Lower leg skin (tissue), 4 donors: ENCODE measurements at regions not wholly inside any gene's neighbourhood (a gene's known extent, or its start where the extent isn't known, plus 50 kb on each side); places are given as distances from the start of the nearest gene placed in this dataset.
"Not testable (repeated sequence)": the region's sequence is repeated elsewhere in the genome, so short reads cannot be mapped to it uniquely, and the experiment has no call there.

Experiments
- DNase-seq, 2 donors: peaks; one replicate each; pipeline ENCODE4 v3.0.0-alpha.2; 2019; ENCODE audit warnings: low spot score in 2 of 2
- H3K4me3 ChIP-seq: fragments of 200-600 bp; sonication (generic); 2 replicates; pipeline ENCODE4 v1.5.1; 2017; ENCODE audit warnings: mild to moderate bottlenecking, low read depth; ENCODE audit not compliant: poor library complexity, severe bottlenecking
- CTCF ChIP-seq, 3 donors: fragments of 450-650 bp; IDR thresholded peaks; one replicate each; pipeline ENCODE4 v1.5.1; 2016; ENCODE audit warnings: antibody characterized with exemption in 3 of 3, mild to moderate bottlenecking in 3 of 3, moderate library complexity in 2 of 3
- POLR2A ChIP-seq, 2 donors: fragments of 450-650 bp; IDR thresholded peaks; one replicate each; pipeline ENCODE4 v1.6.1; 2016 to 2017; ENCODE audit warnings: antibody characterized with exemption in 2 of 2, mild to moderate bottlenecking in 1 of 2, moderate library complexity in 1 of 2
- WGBS, 2 donors: methylation state at CpG; one replicate each; pipeline ENCODE4 v1.1.5; 2018; 5-methylcytosine and 5-hydroxymethylcytosine counted together
- intact Hi-C: fragments of 100-400 bp; cut with DNase I; formaldehyde crosslinking; loops from one replicate; pipeline ENCODE4 v1.15.0; 2023; ENCODE audit warnings: low total_unique reads

- intact Hi-C loops: no loop called here
- no peak for DNase-seq
- TF ChIP-seq CTCF (IDR thresholded peaks at IDR 0.05): no peak
- TF ChIP-seq POLR2A (IDR thresholded peaks at IDR 0.05): no peak
- WGBS, 2 donors: 61% methylated on average over 3 of the region's 3 CpGs
- H3K4me3 ChIP-seq: no peak overlapping the region
These were observed 124.1 kb downstream of the ZNF365 start for GRCh38 chr10:62498271-62498670.

GRCh38 chr10:62500116-62500515 is 125.9 kb downstream of the ZNF365 start:
- intact Hi-C loops, DNase-seq, H3K4me3 ChIP-seq: not testable (repeated sequence)
- WGBS, 2 donors: 58 to 74% methylated on average over 4 of the region's 5 CpGs

GRCh38 chr10:62501547-62501946 is 127.4 kb downstream of the ZNF365 start:
- no peak for TF ChIP-seq CTCF (IDR thresholded peaks at IDR 0.05)
- intact Hi-C loops: no loop called here
- WGBS, 2 donors: 49 to 72% methylated on average over 1 of the region's 1 CpG
- no peak for DNase-seq
- no peak overlapping the region for H3K4me3 ChIP-seq

- TF ChIP-seq CTCF (IDR thresholded peaks at IDR 0.05) (no peak), POLR2A (IDR thresholded peaks at IDR 0.05) (no peak)
- no peak overlapping the region for H3K4me3 ChIP-seq
- peak in 1 of 2 donors; percentile 38 for DNase-seq
- WGBS, 2 donors: 55 to 69% methylated on average over 4 of the region's 4 CpGs
- intact Hi-C loops: no loop called here
These were observed 128.9 kb downstream of the ZNF365 start for GRCh38 chr10:62502995-62503613.

- intact Hi-C loops: no loop called here
- no peak for DNase-seq
- 88 to 94% methylated on average over 2 of the region's 2 CpGs for WGBS, 2 donors
- H3K4me3 ChIP-seq: no peak overlapping the region
- TF ChIP-seq POLR2A (IDR thresholded peaks at IDR 0.05): no peak
- no peak for TF ChIP-seq CTCF (IDR thresholded peaks at IDR 0.05)
These were observed 129.7 kb downstream of the ZNF365 start for GRCh38 chr10:62503872-62504271.

- TF ChIP-seq CTCF (IDR thresholded peaks at IDR 0.05) (no peak), POLR2A (IDR thresholded peaks at IDR 0.05) (no peak)
- no peak for DNase-seq
- intact Hi-C loops: no loop called here
- no peak overlapping the region for H3K4me3 ChIP-seq
- 71 to 79% methylated on average over 3 of the region's 3 CpGs for WGBS, 2 donors
These were observed 132.2 kb downstream of the ZNF365 start for GRCh38 chr10:62506371-62506770.
